ENCODE measurements at regions not wholly inside any gene's neighbourhood (a gene's known extent, or its start where the extent isn't known, plus 50 kb on each side); places are given as distances from the start of the nearest gene placed in this dataset.

DNA sequence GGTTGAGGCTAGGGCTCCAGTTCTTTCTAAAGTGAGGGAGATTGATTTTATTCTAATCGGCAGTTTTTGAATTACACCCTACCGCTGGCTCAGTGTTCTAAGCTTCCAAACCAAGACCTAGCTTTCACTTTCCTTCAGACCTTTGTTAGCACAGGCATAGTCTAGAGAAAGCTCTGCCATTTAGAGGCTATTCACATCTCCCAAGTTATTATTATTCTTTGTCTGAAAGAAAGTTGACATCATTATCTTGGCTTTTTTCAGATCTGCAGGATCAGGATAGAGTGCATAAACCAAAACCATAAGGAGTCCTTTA is 276.8 kb downstream of the ASXL3 start:
- no peak for TF ChIP-seq POLR2A (IDR thresholded peaks at IDR 0.05)
- TF ChIP-seq, protein P1, sequence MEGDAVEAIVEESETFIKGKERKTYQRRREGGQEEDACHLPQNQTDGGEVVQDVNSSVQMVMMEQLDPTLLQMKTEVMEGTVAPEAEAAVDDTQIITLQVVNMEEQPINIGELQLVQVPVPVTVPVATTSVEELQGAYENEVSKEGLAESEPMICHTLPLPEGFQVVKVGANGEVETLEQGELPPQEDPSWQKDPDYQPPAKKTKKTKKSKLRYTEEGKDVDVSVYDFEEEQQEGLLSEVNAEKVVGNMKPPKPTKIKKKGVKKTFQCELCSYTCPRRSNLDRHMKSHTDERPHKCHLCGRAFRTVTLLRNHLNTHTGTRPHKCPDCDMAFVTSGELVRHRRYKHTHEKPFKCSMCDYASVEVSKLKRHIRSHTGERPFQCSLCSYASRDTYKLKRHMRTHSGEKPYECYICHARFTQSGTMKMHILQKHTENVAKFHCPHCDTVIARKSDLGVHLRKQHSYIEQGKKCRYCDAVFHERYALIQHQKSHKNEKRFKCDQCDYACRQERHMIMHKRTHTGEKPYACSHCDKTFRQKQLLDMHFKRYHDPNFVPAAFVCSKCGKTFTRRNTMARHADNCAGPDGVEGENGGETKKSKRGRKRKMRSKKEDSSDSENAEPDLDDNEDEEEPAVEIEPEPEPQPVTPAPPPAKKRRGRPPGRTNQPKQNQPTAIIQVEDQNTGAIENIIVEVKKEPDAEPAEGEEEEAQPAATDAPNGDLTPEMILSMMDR (IDR thresholded peaks at IDR 0.05) = no peak
- Histone ChIP-seq H3K4me3 (no peak overlapping the region), H3K9me3 (replicated peaks in 1 of 3) (no peaks in the 10 kb centered on the region), H3K36me3 (replicated peaks in 1 of 2) (no peaks in the 10 kb centered on the region), H3K27me3 (no peaks in the 10 kb centered on the region), H3K27ac (no peak overlapping the region), H3K4me1 (replicated peaks in 1 of 2) (no peaks in the 10 kb centered on the region)
- intact Hi-C loops (cut with DNase I) = no loop called here
- 90 to 97% (median 95%) methylated on average over 2 of the region's 2 CpGs for WGBS, 4 donors
- DNase-seq = no peak

DNA sequence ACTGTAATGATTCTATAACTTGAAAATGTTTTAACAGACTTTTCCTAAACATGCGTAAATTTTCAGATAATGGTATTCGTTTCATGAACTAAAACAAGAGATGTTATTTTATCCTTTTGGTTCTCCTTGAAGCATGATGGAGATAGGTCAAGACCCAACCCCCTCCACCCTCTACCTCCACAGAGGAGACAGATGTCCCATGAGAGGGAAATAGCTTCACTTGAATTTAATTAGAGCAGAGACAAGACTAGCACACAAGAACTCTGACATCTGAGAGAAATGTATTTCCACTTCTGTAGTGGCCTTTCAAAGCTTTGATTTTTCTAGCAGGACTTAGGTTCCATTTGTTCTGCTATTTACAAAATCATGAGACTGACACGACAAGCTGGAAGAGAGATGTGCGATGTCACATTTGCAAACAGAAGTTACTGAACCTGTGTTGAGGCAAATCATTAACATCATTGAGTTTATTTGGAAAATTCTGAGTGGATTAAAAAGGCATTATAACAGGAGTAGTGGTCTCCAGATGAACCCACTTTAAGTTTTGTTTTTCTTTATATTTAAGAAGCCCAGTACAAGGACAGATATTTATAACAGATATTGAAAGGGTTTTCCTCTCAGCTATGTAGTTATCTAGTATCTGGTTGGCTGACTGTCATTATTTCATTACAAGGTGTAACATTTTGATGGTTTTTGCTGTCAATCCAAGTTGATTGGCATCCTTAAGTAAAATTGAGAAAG is 276.2 kb downstream of the ASXL3 start:
- DNase-seq = no peak
- no peaks in the 10 kb centered on the region for H3K36me3 ChIP-seq (replicated peaks in 1 of 2)
- WGBS, 4 donors = 74 to 80% (median 76%) methylated on average over 4 of the region's 4 CpGs
- H3K4me3 ChIP-seq = no peak overlapping the region
- no peak for TF ChIP-seq POLR2A (IDR thresholded peaks at IDR 0.05)
- TF ChIP-seq, protein P1 (IDR thresholded peaks at IDR 0.05) = no peak
- H3K9me3 ChIP-seq (replicated peaks in 1 of 3) = no peaks in the 10 kb centered on the region
- intact Hi-C loops (cut with DNase I) = no loop called here
- H3K27ac ChIP-seq = no peak overlapping the region
- H3K4me1 ChIP-seq (replicated peaks in 1 of 2) = no peaks in the 10 kb centered on the region
- H3K27me3 ChIP-seq = no peaks in the 10 kb centered on the region

DNA sequence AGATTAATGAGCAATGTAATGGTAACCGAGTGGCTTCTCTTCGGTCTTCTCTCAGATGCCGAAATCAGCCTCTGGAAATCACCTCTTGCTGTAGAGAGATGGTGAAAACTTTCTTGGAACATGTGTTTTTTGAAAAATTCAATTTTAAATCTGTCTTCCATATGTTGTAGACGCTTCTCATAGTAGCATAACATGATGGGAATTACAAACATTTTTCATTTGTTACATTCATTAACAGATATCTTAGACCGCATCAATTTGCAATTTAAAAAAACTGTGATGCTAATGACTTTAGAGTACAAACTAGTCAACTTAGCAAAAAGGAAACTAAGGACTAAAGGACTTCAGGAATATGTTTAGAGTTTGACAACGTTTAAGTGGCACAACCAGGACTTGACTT is 275.2 kb downstream of the ASXL3 start:
- H3K4me1 ChIP-seq (replicated peaks in 1 of 2) = no peaks in the 10 kb centered on the region
- DNase-seq = no peak
- intact Hi-C loops (cut with DNase I) = no loop called here
- no peaks in the 10 kb centered on the region for H3K36me3 ChIP-seq (replicated peaks in 1 of 2)
- no peak overlapping the region for H3K27ac ChIP-seq
- no peaks in the 10 kb centered on the region for H3K27me3 ChIP-seq
- no peak for TF ChIP-seq POLR2A (IDR thresholded peaks at IDR 0.05)
- TF ChIP-seq, protein P1 (IDR thresholded peaks at IDR 0.05) = no peak
- 75 to 86% (median 78%) methylated on average over 6 of the region's 6 CpGs for WGBS, 4 donors
- H3K9me3 ChIP-seq (replicated peaks in 1 of 3) = no peaks in the 10 kb centered on the region
- H3K4me3 ChIP-seq = no peak overlapping the region

DNA sequence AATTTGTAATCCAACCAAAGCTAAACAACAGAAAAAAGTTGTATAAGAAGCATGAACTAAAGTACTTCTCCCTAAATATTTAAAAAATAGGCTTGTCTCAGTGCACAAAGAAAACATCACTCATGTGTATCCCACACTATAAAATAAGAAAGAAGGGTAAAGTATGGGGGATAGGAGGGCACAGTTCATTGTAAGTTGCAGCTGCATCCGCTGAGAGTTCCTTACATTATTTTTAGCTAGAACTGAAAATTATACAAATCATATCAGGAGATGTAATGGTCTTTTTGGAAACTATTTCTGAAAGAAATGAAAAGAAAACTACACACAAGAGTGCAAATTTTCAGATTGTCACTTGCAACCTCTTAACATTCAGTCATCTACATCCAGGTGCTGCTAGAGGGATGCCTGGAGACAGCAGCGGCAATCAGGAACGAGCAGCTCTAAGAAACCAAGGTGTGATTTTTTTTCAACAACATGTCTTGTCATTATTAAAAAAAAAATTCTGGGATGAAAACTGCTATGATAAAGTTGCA is 273.6 kb downstream of the ASXL3 start:
- TF ChIP-seq, protein P1 (IDR thresholded peaks at IDR 0.05) = no peak
- no peak for TF ChIP-seq POLR2A (IDR thresholded peaks at IDR 0.05)
- Histone ChIP-seq H3K4me3 (no peak overlapping the region), H3K9me3 (replicated peaks in 1 of 3) (no peaks in the 10 kb centered on the region), H3K4me1 (replicated peaks in 1 of 2) (no peaks in the 10 kb centered on the region), H3K36me3 (replicated peaks in 1 of 2) (no peaks in the 10 kb centered on the region), H3K27me3 (no peaks in the 10 kb centered on the region), H3K27ac (no peak overlapping the region)
- no peak for DNase-seq
- intact Hi-C loops (cut with DNase I) = no loop called here
- WGBS, 4 donors = 75 to 90% (median 82%) methylated on average over 3 of the region's 3 CpGs
